ENCODE measurements at regions not wholly inside any gene's neighbourhood (a gene's known extent, or its start where the extent isn't known, plus 50 kb on each side); places are given as distances from the start of the nearest gene placed in this dataset.

DNA sequence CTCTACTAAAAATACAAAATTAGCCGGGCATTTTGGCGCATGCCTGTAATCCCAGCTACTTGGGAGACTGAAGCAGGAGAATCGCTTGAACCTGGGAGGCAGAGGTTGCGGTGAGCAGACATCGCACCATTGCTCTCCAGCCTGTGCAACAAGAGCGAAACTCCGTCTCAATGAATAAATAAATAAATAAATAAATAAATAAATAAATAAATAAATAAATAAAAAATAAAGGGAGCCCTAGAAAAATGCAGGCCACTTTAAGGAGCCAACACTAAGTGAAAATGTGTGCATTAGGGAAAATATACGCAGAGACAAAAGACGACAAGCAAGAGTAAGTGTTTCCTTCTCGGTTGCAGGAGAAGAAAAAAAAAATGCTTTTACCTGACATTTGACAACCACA is 132.6 kb upstream of the CDH10 start:
- no peak for TF ChIP-seq POLR2A (IDR thresholded peaks at IDR 0.05)
- intact Hi-C loops (cut with DNase I; ENCODE audit: low total_unique reads), result no loop called here
- no peak overlapping the region for H3K4me3 ChIP-seq (ENCODE audit: low read depth, poor library complexity, severe bottlenecking)
- no peak for DNase-seq (ENCODE audit: low spot score in 2 of 2)
- 94 to 96% methylated on average over 10 of the region's 10 CpGs for WGBS, 2 donors

DNA sequence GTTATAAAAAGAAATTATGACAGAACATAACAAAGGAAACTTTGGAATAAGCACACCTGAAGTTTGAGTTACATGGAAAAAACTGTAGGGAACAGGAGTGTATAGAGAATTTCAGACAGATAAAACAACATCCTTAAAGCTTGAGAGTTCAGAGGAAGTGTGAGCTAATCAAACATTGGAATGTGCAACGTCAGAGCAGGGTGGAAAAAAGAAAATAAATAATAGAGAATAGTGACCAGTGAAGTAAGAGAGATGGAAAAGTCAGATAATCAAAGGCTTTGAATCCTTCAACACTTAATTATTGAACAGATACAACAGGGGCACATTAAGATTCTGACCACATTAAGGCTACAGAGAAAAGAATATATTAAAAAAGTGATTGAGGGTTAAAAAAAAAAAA is 128.5 kb upstream of the CDH10 start:
- WGBS, 2 donors, result 21 to 25% methylated on average over 1 of the region's 1 CpG
- no peak for TF ChIP-seq POLR2A (IDR thresholded peaks at IDR 0.05)
- TF ChIP-seq, protein P1, sequence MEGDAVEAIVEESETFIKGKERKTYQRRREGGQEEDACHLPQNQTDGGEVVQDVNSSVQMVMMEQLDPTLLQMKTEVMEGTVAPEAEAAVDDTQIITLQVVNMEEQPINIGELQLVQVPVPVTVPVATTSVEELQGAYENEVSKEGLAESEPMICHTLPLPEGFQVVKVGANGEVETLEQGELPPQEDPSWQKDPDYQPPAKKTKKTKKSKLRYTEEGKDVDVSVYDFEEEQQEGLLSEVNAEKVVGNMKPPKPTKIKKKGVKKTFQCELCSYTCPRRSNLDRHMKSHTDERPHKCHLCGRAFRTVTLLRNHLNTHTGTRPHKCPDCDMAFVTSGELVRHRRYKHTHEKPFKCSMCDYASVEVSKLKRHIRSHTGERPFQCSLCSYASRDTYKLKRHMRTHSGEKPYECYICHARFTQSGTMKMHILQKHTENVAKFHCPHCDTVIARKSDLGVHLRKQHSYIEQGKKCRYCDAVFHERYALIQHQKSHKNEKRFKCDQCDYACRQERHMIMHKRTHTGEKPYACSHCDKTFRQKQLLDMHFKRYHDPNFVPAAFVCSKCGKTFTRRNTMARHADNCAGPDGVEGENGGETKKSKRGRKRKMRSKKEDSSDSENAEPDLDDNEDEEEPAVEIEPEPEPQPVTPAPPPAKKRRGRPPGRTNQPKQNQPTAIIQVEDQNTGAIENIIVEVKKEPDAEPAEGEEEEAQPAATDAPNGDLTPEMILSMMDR (IDR thresholded peaks at IDR 0.05), result no peak
- H3K4me3 ChIP-seq (ENCODE audit: low read depth, poor library complexity, severe bottlenecking), result no peak overlapping the region
- intact Hi-C loops (cut with DNase I; ENCODE audit: low total_unique reads), result no loop called here
- DNase-seq (ENCODE audit: low spot score in 2 of 2), result no peak

DNA sequence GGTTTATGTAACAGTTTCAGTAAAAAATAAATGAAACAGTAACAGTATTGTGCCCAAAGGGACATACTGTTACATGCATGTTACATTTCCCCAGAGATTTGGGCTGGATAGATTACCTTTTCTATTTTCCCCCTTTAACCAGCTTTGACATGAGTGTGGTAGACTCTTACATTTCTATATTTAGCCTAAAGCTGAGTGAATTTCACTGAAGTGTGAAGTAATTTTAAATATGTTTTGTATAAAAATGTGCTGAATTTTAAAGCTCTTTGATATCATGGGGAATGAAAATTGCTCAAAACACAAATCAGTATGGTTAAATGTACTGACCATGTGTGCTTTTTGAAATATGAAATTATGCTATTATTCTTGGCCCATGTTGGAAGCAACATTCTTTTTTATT is 122.3 kb upstream of the CDH10 start:
- no peak overlapping the region for H3K4me3 ChIP-seq (ENCODE audit: low read depth, poor library complexity, severe bottlenecking)
- intact Hi-C loops (cut with DNase I; ENCODE audit: low total_unique reads), result no loop called here
- no peak for DNase-seq (ENCODE audit: low spot score in 2 of 2)
- TF ChIP-seq POLR2A (IDR thresholded peaks at IDR 0.05), result no peak
- TF ChIP-seq, protein P1 (IDR thresholded peaks at IDR 0.05), result no peak

DNA sequence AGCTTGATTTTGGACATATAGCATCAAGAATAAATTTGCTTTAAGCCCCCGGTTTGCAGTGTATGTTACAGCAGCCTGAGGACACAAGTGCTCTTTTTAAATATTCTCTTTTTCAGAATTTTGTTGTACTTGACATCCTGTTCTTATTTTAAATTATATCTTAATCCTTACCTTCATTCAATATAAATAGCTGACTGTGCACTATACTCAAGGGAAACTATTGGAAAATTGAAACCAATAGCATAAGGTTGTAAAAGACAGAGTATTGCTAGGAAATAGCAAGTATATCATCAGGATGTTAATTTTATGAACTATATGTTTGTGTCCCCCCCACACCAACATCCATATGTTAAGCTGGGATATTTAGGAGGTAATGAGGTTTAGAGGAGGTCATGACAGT is 120.4 kb upstream of the CDH10 start:
- intact Hi-C loops (cut with DNase I; ENCODE audit: low total_unique reads), result no loop called here
- WGBS, 2 donors, result 91 to 96% methylated on average over 1 of the region's 1 CpG
- TF ChIP-seq, protein P1 (IDR thresholded peaks at IDR 0.05), result no peak
- TF ChIP-seq POLR2A (IDR thresholded peaks at IDR 0.05), result no peak
- no peak for DNase-seq (ENCODE audit: low spot score in 2 of 2)
- no peak overlapping the region for H3K4me3 ChIP-seq (ENCODE audit: low read depth, poor library complexity, severe bottlenecking)

DNA sequence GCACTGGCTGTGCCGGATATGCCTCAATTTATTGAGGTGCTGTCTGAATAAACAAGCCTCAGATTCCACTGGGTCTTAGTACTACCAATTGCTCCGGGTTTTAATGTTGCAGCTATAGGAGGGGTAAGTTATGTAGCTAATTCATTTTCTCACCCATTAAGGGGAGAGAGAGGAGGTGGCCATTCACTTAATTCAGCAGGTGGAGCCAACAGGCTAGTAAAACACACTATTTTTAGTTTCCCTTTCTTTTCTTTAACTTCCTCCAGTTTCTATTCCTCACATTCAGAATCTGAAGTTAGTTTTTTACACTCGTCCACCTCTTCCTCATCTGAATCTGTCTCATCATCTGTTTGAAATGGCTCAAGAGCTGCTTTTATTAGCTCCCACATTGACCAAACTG is 105.6 kb upstream of the CDH10 start:
- no peak overlapping the region for H3K4me3 ChIP-seq (ENCODE audit: low read depth, poor library complexity, severe bottlenecking)
- no peak for DNase-seq (ENCODE audit: low spot score in 2 of 2)
- TF ChIP-seq, protein P1 (IDR thresholded peaks at IDR 0.05), result no peak
- TF ChIP-seq POLR2A (IDR thresholded peaks at IDR 0.05), result no peak
- 75 to 81% methylated on average over 3 of the region's 3 CpGs for WGBS, 2 donors
- intact Hi-C loops (cut with DNase I; ENCODE audit: low total_unique reads), result no loop called here

DNA sequence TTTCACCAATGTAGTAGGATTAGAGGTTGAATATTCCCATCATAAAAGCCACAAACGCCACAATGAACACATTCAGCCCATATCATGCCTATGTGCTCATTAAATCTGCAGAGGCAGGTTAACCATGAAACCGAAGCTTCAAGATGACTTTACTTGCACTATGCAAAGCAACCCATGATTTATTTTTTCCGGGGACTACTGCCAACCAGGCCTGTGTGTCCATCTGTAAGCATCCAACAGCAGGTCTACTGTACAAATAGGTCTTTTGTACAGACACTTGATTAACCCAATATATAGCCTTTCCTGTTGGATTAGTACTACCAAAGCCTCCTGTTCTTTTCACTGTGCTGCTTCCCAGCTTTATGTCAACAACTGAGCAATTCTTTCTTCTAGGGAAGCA is 104.9 kb upstream of the CDH10 start:
- TF ChIP-seq POLR2A (IDR thresholded peaks at IDR 0.05), result no peak
- TF ChIP-seq, protein P1 (IDR thresholded peaks at IDR 0.05), result no peak
- H3K4me3 ChIP-seq (ENCODE audit: low read depth, poor library complexity, severe bottlenecking), result no peak overlapping the region
- no peak for DNase-seq (ENCODE audit: low spot score in 2 of 2)
- intact Hi-C loops (cut with DNase I; ENCODE audit: low total_unique reads), result no loop called here
- WGBS, 2 donors, result 80 to 84% methylated on average over 3 of the region's 3 CpGs

Data from lower leg skin (tissue), 4 donors.